IMR-90 (cell line): ENCODE measurements at regions not wholly inside any gene's neighbourhood (a gene's known extent, or its start where the extent isn't known, plus 50 kb on each side); places are given as distances from the start of the nearest gene placed in this dataset.
"Not testable (repeated sequence)": the region's sequence is repeated elsewhere in the genome, so short reads cannot be mapped to it uniquely, and the experiment has no call there.

Source experiments
- ATAC-seq: fragments of 200-7000 bp; cut with Tn5 transposase; 2 replicates; pipeline ENCODE4 v1.9.1; 2020; ENCODE audit warnings: low read depth, mild to moderate bottlenecking, moderate library complexity
- BruUV-seq: library from RNA; stranded (reverse); fragments of 400-500 nt; replicated peaks from 2 replicates; lab custom pipeline; 2021; lab: Mats Ljungman, UMichigan
- CTCF ChIA-PET: fragments of 300-600 bp; formaldehyde crosslinking; extraction: SDS; loops from one replicate; lab custom pipeline; 2021; ENCODE audit warnings: antibody characterized with exemption; lab: Yijun Ruan, JAX
- POLR2A ChIA-PET: fragments of 300-600 bp; sonication (Branson Sonifier 250); formaldehyde crosslinking; loops from one replicate; lab custom pipeline; 2022; ENCODE audit warnings: antibody characterized with exemption; ENCODE audit not compliant: unreplicated experiment; lab: Charles Lee
- DNase-seq: peaks from one replicate; pipeline ENCODE4 v3.0.0; 2013
- H2AFZ ChIP-seq: replicated peaks from 2 replicates; pipeline ENCODE3; 2013; ENCODE audit warnings: low read length, mild to moderate bottlenecking; ENCODE audit not compliant: poor library complexity
- H2AK5ac ChIP-seq: 2 replicates; pipeline ENCODE4 v1.6.1; 2013; ENCODE audit warnings: low read depth, low read length, inconsistent platforms
- H2AK9ac ChIP-seq: replicated peaks from 2 replicates; pipeline ENCODE3; 2013; ENCODE audit warnings: mild to moderate bottlenecking, low read depth, low read length, moderate library complexity; ENCODE audit not compliant: poor library complexity
- H2BK120ac ChIP-seq: 2 replicates; pipeline ENCODE4 v1.6.1; 2013; ENCODE audit warnings: low read depth, low read length, inconsistent platforms
- H2BK15ac ChIP-seq: 3 replicates; pipeline ENCODE4 v1.6.1; 2013; ENCODE audit warnings: low read depth, low read length, inconsistent platforms
- H2BK20ac ChIP-seq: 2 replicates; pipeline ENCODE4 v1.6.1; 2013; ENCODE audit warnings: low read depth, mild to moderate bottlenecking, inconsistent platforms, low read length, moderate library complexity
- H2BK5ac ChIP-seq: 2 replicates; pipeline ENCODE4 v1.6.1; 2013; ENCODE audit warnings: mild to moderate bottlenecking, low read depth, low read length, inconsistent platforms; ENCODE audit not compliant: poor library complexity, severe bottlenecking
- H3K14ac ChIP-seq: replicated peaks from 2 replicates; pipeline ENCODE4 v1.6.1; 2013; ENCODE audit warnings: low read depth, low read length, inconsistent platforms
- H3K18ac ChIP-seq: 2 replicates; pipeline ENCODE4 v1.6.1; 2013; ENCODE audit warnings: low read depth, low read length, control low read depth
- H3K23ac ChIP-seq: 2 replicates; pipeline ENCODE4 v1.6.1; 2013; ENCODE audit warnings: low read depth, low read length, inconsistent platforms
- H3K27ac ChIP-seq: 2 replicates; pipeline ENCODE4 v1.5.1; 2013; ENCODE audit warnings: mild to moderate bottlenecking, control low read depth, low read length; ENCODE audit not compliant: insufficient read depth
- H3K27me3 ChIP-seq: 2 replicates; pipeline ENCODE4 v1.6.1; 2013; ENCODE audit warnings: low read length; ENCODE audit not compliant: control insufficient read depth, insufficient read depth
- H3K36me3 ChIP-seq: 2 replicates; pipeline ENCODE4 v1.6.1; 2013; ENCODE audit warnings: low read length, mixed read lengths; ENCODE audit not compliant: control insufficient read depth, insufficient read depth
- H3K4ac ChIP-seq: 2 replicates; pipeline ENCODE4 v1.6.1; 2013; ENCODE audit warnings: low read depth, low read length, inconsistent platforms
- H3K4me1 ChIP-seq: 2 replicates; pipeline ENCODE4 v1.6.1; 2013; ENCODE audit warnings: low read length, mixed read lengths; ENCODE audit not compliant: control insufficient read depth, insufficient read depth
- H3K4me2 ChIP-seq: 2 replicates; pipeline ENCODE4 v1.6.1; 2013; ENCODE audit warnings: low read depth, mild to moderate bottlenecking, control low read depth, low read length, moderate library complexity
- H3K4me3 ChIP-seq: 2 replicates; pipeline ENCODE4 v1.5.1; 2013; ENCODE audit warnings: low read depth, mild to moderate bottlenecking, control low read depth, low read length, moderate library complexity; ENCODE audit not compliant: insufficient read depth
- H3K56ac ChIP-seq: 2 replicates; pipeline ENCODE4 v1.6.1; 2013; ENCODE audit warnings: low read length, inconsistent platforms; ENCODE audit not compliant: insufficient read depth; ENCODE audit errors: extremely low read depth
- H3K79me1 ChIP-seq, 2 experiments: 2 replicates each; pipeline ENCODE4 v1.6.1; 2013; ENCODE audit warnings: low read length in 2 of 2, inconsistent platforms in 1 of 2, low read depth in 1 of 2
- H3K9ac ChIP-seq: 2 replicates; pipeline ENCODE4 v1.6.1; 2013; ENCODE audit warnings: low read depth, low read length, control low read depth
- H3K9me1 ChIP-seq: 2 replicates; pipeline ENCODE4 v1.6.1; 2013; ENCODE audit warnings: low read length, inconsistent platforms; ENCODE audit not compliant: insufficient read depth
- H3K9me3 ChIP-seq: 2 replicates; pipeline ENCODE4 v1.6.1; 2013; ENCODE audit warnings: low read length; ENCODE audit not compliant: control insufficient read depth, insufficient read depth
- H4K20me1 ChIP-seq: 2 replicates; pipeline ENCODE4 v1.6.1; 2013; ENCODE audit warnings: low read length, inconsistent platforms; ENCODE audit not compliant: insufficient read depth
- H4K5ac ChIP-seq: 2 replicates; pipeline ENCODE4 v1.6.1; 2013; ENCODE audit warnings: mild to moderate bottlenecking, low read depth, low read length, control low read depth
- H4K8ac ChIP-seq, 2 experiments: 2 replicates each; pipeline ENCODE4 v1.6.1; 2013; ENCODE audit warnings: low read depth in 2 of 2, low read length in 2 of 2, control low read depth in 1 of 2, inconsistent platforms in 1 of 2
- H4K91ac ChIP-seq: 2 replicates; pipeline ENCODE4 v1.6.1; 2013; ENCODE audit warnings: low read depth, low read length, inconsistent platforms; ENCODE audit not compliant: insufficient read depth
- WGBS, 2 experiments: methylation state at CpG; one replicate each; pipeline versions ENCODE4 v1.1.5 to v1.1.7; 2013; ENCODE audit warnings: missing lambda C conversion rate in 2 of 2; ENCODE audit not compliant: insufficient read length in 1 of 2; ENCODE audit errors: extremely low coverage in 2 of 2; 5-methylcytosine and 5-hydroxymethylcytosine counted together
- dilution Hi-C: fragments of 300-500 bp; cut with HindIII; formaldehyde crosslinking; loops from one replicate; pipeline ENCODE4 v1.14.3; 2018; ENCODE audit warnings: low sequenced_read_pairs; ENCODE audit not compliant: unreplicated experiment
- in situ Hi-C: fragments of 300-500 bp; cut with MboI; formaldehyde crosslinking; loops from 3 replicates; pipeline ENCODE4 v1.14.3; 2019; ENCODE audit warnings: low sequenced_read_pairs, inconsistent platforms, mixed read lengths
- intact Hi-C: fragments of 100-400 bp; cut with micrococcal nuclease; formaldehyde crosslinking; loops from 2 replicates; pipeline ENCODE4 v1.10.0; 2022

DNA sequence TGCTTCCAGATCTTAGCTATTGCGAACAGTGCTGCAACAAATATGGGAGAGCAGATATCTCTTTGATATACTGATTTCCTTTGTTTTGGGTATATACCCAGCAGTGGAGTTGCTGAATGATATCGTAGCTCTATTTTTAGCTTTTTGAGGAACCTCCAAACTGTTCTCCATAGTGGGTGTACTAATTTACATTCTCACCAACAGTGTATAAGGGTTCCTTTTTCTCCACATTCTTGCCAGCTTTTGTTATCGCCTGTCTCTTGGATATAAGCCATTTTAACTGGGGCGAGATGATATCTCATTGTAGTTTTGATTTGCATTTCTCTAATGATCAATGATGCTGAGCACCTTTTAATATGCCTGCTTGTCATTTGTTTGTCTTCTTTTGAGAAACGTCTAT, 196.0 kb downstream of the RPIA start:
- H3K14ac ChIP-seq, H3K4me2 ChIP-seq, H3K4ac ChIP-seq, H3K27ac ChIP-seq, DNase-seq, H2BK120ac ChIP-seq, H3K23ac ChIP-seq, H3K4me3 ChIP-seq, H2AFZ ChIP-seq, H3K18ac ChIP-seq, CTCF ChIA-PET, H3K36me3 ChIP-seq, H2BK15ac ChIP-seq, POLR2A ChIA-PET, H4K91ac ChIP-seq, H3K9me3 ChIP-seq, H4K20me1 ChIP-seq, in situ Hi-C loops, intact Hi-C loops, H3K9ac ChIP-seq, H2AK5ac ChIP-seq, dilution Hi-C loops, H3K27me3 ChIP-seq, H2AK9ac ChIP-seq, H3K4me1 ChIP-seq, H2BK20ac ChIP-seq, H4K5ac ChIP-seq, BruUV-seq, H3K56ac ChIP-seq, ATAC-seq, H3K79me1 ChIP-seq, H3K9me1 ChIP-seq, H2BK5ac ChIP-seq, H4K8ac ChIP-seq: not testable (repeated sequence)
- no CpG with 5 or more reads among the region's 5 CpGs for WGBS, 2 experiments
